Esophagus muscularis mucosa (tissue), 4 donors: ENCODE measurements at regions not wholly inside any gene's neighbourhood (a gene's known extent, or its start where the extent isn't known, plus 50 kb on each side); places are given as distances from the start of the nearest gene placed in this dataset.

ENCODE experiments used
- DNase-seq: peaks from one replicate; pipeline ENCODE4 v3.0.0-alpha.2; 2017; ENCODE audit errors: extremely low spot score
- H3K27ac ChIP-seq, 4 donors: fragments of 200-600 bp; sonication (generic); replicated peaks in 1 of 4; 1 replicate in 3 of 4; 2 replicates in 1 of 4; pipeline ENCODE4 v1.5.1; 2016 to 2019; ENCODE audit warnings: mild to moderate bottlenecking in 1 of 4
- H3K27me3 ChIP-seq, 4 donors: fragments of 200-600 bp; sonication (generic); one replicate each; pipeline versions ENCODE4 v1.5.1 to v1.6.0; 2016 to 2019
- H3K36me3 ChIP-seq, 4 donors: fragments of 200-600 bp; sonication (generic); one replicate each; pipeline ENCODE4 v1.5.1; 2016 to 2019
- H3K4me1 ChIP-seq, 4 donors: fragments of 200-600 bp; sonication (generic); one replicate each; pipeline ENCODE4 v1.5.1; 2016 to 2019
- H3K4me3 ChIP-seq, 4 donors: fragments of 200-600 bp; sonication (generic); 1 replicate in 2 of 4; 2 replicates in 2 of 4; pipeline ENCODE4 v1.5.1; 2016 to 2019; ENCODE audit warnings: mild to moderate bottlenecking in 4 of 4, moderate library complexity in 1 of 4
- H3K9me3 ChIP-seq, 4 donors: fragments of 200-600 bp; sonication (generic); 1 replicate in 3 of 4; 2 replicates in 1 of 4; pipeline ENCODE4 v1.5.1; 2016 to 2019
- EP300 ChIP-seq: sonication (generic); formaldehyde crosslinking; IDR thresholded peaks from one replicate; pipeline ENCODE4 v1.6.1; 2017; ENCODE audit warnings: antibody characterized with exemption
- POLR2A ChIP-seq: fragments of 450-650 bp; IDR thresholded peaks from one replicate; pipeline ENCODE4 v1.6.1; 2017; ENCODE audit warnings: antibody characterized with exemption, moderate library complexity, mild to moderate bottlenecking, low read depth
- POLR2AphosphoS5 ChIP-seq, 2 donors: sonication (generic); formaldehyde crosslinking; IDR thresholded peaks; one replicate each; pipeline ENCODE4 v1.6.1; 2017; ENCODE audit warnings: antibody characterized with exemption in 2 of 2
- WGBS: methylation state at CpG from one replicate; pipeline ENCODE4 v1.1.5; 2018; 5-methylcytosine and 5-hydroxymethylcytosine counted together
- intact Hi-C: fragments of 100-400 bp; cut with DNase I; formaldehyde crosslinking; loops from one replicate; pipeline ENCODE4 v1.15.1; 2023
- TF ChIP-seq, protein P1 (sequence below), 3 experiments: fragments of 200-600 bp in 2 of 3; fragments of 450-650 bp in 1 of 3; sonication (generic) in 2 of 3; IDR thresholded peaks; one replicate each; pipeline ENCODE4 v1.5.1; 2017 to 2019; ENCODE audit warnings: antibody characterized with exemption in 3 of 3, mild to moderate bottlenecking in 2 of 3, moderate library complexity in 1 of 3

DNA sequence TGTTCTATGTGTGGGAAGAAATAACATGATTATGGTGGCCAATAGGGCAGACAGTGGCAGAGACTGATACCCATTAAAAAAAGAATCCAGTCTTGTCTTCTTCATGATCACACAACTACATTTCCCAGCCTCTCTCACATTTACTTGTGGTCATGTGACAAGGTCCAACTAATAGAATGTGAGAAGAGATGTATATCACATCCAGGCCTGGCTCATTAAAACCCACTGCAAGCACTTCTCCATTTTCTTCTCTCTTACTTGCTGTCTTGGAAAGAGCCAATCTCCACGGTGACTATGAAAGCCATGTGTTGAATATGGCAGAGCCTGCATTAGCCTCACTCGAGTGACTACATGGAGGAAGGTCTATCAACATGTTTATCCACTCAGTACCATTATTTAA is 306.2 kb upstream of the ZEB2 start:
- WGBS: 65% methylated on average over 2 of the region's 2 CpGs
- Histone ChIP-seq H3K27me3 (no peaks in the 10 kb centered on the region), H3K36me3 (no peaks in the 10 kb centered on the region), H3K4me1 (no peaks in the 10 kb centered on the region), H3K9me3 (no peaks in the 10 kb centered on the region), H3K4me3 (no peak overlapping the region), H3K27ac (no peak overlapping the region)
- no peak for DNase-seq
- TF ChIP-seq POLR2A (no peak), EP300 (no peak), POLR2AphosphoS5 (IDR thresholded peaks at IDR 0.05) (no peak)
- TF ChIP-seq, protein P1, sequence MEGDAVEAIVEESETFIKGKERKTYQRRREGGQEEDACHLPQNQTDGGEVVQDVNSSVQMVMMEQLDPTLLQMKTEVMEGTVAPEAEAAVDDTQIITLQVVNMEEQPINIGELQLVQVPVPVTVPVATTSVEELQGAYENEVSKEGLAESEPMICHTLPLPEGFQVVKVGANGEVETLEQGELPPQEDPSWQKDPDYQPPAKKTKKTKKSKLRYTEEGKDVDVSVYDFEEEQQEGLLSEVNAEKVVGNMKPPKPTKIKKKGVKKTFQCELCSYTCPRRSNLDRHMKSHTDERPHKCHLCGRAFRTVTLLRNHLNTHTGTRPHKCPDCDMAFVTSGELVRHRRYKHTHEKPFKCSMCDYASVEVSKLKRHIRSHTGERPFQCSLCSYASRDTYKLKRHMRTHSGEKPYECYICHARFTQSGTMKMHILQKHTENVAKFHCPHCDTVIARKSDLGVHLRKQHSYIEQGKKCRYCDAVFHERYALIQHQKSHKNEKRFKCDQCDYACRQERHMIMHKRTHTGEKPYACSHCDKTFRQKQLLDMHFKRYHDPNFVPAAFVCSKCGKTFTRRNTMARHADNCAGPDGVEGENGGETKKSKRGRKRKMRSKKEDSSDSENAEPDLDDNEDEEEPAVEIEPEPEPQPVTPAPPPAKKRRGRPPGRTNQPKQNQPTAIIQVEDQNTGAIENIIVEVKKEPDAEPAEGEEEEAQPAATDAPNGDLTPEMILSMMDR (IDR thresholded peaks at IDR 0.05): no peak
- intact Hi-C loops: no loop called here

DNA sequence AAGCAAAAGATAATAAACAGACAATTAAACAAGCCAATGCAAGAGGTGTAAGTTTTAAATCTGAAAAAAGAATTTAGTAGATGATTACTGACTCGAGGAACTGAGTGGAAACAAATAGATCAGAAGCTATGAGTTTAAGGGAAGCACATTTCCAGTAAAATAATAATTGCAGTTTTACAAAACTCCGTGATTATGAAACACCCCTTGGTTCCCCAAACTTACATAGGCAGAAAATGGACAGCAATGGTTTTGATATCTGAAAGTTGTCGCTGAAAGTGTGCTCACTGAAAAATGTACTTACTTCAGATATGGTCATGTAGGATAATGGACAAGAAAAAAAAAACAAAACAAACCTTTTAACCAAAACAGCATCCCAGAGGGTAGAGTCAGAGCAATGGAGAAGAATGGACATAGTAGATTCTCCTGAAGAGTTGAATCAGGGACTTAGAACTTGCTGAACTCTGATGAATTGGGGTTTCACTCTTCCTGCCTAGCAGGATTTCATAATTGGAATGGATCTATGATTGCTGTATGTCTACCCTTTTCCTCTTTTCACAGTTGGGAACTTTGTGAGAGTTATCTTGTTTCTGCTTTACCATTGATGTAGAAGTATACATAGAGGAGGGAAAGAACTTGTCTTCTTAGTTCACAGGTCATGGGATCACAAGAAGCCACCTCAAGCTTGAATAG is 305.6 kb upstream of the ZEB2 start:
- DNase-seq: no peak
- Histone ChIP-seq H3K4me3 (no peak overlapping the region), H3K4me1 (no peaks in the 10 kb centered on the region), H3K9me3 (no peaks in the 10 kb centered on the region), H3K27me3 (no peaks in the 10 kb centered on the region), H3K36me3 (no peaks in the 10 kb centered on the region), H3K27ac (no peak overlapping the region)
- 76% methylated on average over 3 of the region's 3 CpGs for WGBS
- intact Hi-C loops: no loop called here
- TF ChIP-seq POLR2AphosphoS5 (IDR thresholded peaks at IDR 0.05): no peak
- TF ChIP-seq POLR2A: no peak
- TF ChIP-seq, protein P1 (IDR thresholded peaks at IDR 0.05): no peak
- TF ChIP-seq EP300: no peak

DNA sequence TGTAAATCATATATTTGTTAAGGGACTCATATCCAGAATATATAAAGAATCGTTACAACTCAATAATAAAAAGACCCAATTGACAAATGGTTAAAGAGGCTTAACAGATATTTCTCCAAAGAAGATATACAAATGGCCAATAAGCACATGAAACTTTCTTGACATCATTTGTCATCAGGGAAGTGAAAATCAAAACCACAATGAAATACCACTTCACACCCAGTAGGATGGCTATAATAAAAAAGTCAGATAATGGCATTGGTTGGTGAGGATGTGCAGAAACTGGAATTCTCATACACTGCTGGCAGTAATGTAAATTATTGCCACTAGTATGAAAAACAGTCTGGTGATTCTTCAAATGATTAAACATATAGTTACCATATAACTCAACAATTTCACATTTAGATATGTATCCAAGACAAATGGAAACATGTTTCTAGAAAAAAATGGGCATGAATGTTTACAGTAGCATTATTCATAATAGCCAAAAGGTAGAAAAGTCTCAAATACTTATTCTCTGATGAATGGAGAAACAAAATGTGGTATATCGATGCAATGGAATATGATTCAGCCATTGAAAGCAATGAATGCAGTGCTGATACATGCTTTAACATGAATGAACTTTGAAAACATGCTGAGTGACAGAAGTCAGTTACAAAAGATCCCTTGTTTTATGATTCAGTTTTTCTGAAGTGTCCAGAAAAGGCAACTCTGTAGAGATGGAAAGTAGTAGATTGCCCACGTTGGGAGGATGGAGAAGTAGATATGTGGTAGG is 304.6 kb upstream of the ZEB2 start:
- Histone ChIP-seq H3K9me3 (no peaks in the 10 kb centered on the region), H3K4me3 (no peak overlapping the region), H3K4me1 (no peaks in the 10 kb centered on the region), H3K36me3 (no peaks in the 10 kb centered on the region), H3K27ac (no peak overlapping the region), H3K27me3 (no peaks in the 10 kb centered on the region)
- TF ChIP-seq EP300 (no peak), POLR2A (no peak), POLR2AphosphoS5 (IDR thresholded peaks at IDR 0.05) (no peak)
- TF ChIP-seq, protein P1 (IDR thresholded peaks at IDR 0.05): no peak
- WGBS: 79% methylated on average over 3 of the region's 3 CpGs
- no peak for DNase-seq
- intact Hi-C loops: no loop called here

DNA sequence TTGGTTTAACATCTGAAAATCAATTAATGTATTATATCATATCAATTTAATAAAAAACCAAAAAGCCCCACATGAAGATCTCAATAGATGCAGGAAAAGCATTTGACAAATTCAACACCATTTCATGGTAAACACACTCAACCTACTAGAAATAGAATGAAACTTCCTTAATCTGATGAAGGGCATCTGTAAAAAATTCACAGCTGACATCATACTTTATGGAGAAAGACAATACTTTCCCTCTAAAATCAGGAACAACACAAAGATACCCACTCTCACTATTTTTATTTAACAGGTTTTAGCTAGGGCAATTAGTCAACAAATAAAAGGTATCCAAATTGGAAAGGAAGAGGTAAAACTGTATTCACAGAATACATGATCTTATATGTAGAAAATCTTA is 303.0 kb upstream of the ZEB2 start:
- Histone ChIP-seq H3K27me3 (no peaks in the 10 kb centered on the region), H3K4me3 (no peak overlapping the region), H3K27ac (no peak overlapping the region), H3K9me3 (no peaks in the 10 kb centered on the region), H3K4me1 (no peaks in the 10 kb centered on the region), H3K36me3 (no peaks in the 10 kb centered on the region)
- no peak for DNase-seq
- TF ChIP-seq, protein P1 (IDR thresholded peaks at IDR 0.05): no peak
- TF ChIP-seq POLR2AphosphoS5 (IDR thresholded peaks at IDR 0.05): no peak
- no peak for TF ChIP-seq POLR2A
- no peak for TF ChIP-seq EP300
- intact Hi-C loops: no loop called here
